ENCODE measurements at regions not wholly inside any gene's neighbourhood (a gene's known extent, or its start where the extent isn't known, plus 50 kb on each side); places are given as distances from the start of the nearest gene placed in this dataset.

GRCh38 chr5:163596608-163597315, 91.3 kb downstream of the MAT2B start:
- Mint-ChIP-seq H3K9me3 (ENCODE audit: low read depth) (peaks cover 2% of the 10 kb centered on the region), H3K4me3 (ENCODE audit: low read depth) (no peak overlapping the region), H3K36me3 (ENCODE audit: insufficient read depth) (no peaks in the 10 kb centered on the region), H3K27me3 (peaks cover 4% of the 10 kb centered on the region), H3K4me1 (ENCODE audit: low read depth) (no peaks in the 10 kb centered on the region), H3K27ac (no peak overlapping the region)
- no peak for DNase-seq (ENCODE audit: low spot score, unreplicated experiment)
- TF ChIP-seq CTCF (IDR thresholded peaks at IDR 0.05; ENCODE audit: unreplicated experiment): no peak

GRCh38 chr5:163604013-163604412, 98.6 kb downstream of the MAT2B start:
- Mint-ChIP-seq H3K4me3 (ENCODE audit: low read depth) (no peak overlapping the region), H3K9me3 (ENCODE audit: low read depth) (no peaks in the 10 kb centered on the region), H3K27ac (no peak overlapping the region), H3K36me3 (ENCODE audit: insufficient read depth) (no peaks in the 10 kb centered on the region), H3K4me1 (ENCODE audit: low read depth) (peaks cover 23% of the 10 kb centered on the region), H3K27me3 (no peaks in the 10 kb centered on the region)
- TF ChIP-seq CTCF (IDR thresholded peaks at IDR 0.05; ENCODE audit: unreplicated experiment): no peak
- no peak for DNase-seq (ENCODE audit: low spot score, unreplicated experiment)

GRCh38 chr5:163607256-163607655, 101.8 kb downstream of the MAT2B start:
- H3K27me3 Mint-ChIP-seq: no peaks in the 10 kb centered on the region
- H3K9me3 Mint-ChIP-seq (ENCODE audit: low read depth): no peaks in the 10 kb centered on the region
- H3K4me3 Mint-ChIP-seq (ENCODE audit: low read depth): no peak overlapping the region
- TF ChIP-seq CTCF (IDR thresholded peaks at IDR 0.05; ENCODE audit: unreplicated experiment): no peak
- H3K27ac Mint-ChIP-seq: no peak overlapping the region
- peaks cover 27% of the 10 kb centered on the region for H3K4me1 Mint-ChIP-seq (ENCODE audit: low read depth)
- H3K36me3 Mint-ChIP-seq (ENCODE audit: insufficient read depth): no peaks in the 10 kb centered on the region
- no peak for DNase-seq (ENCODE audit: low spot score, unreplicated experiment)

GRCh38 chr5:163608621-163609020, 103.2 kb downstream of the MAT2B start:
- Mint-ChIP-seq H3K36me3 (ENCODE audit: insufficient read depth) (no peaks in the 10 kb centered on the region), H3K27me3 (no peaks in the 10 kb centered on the region), H3K4me1 (ENCODE audit: low read depth) (peaks cover 27% of the 10 kb centered on the region), H3K4me3 (ENCODE audit: low read depth) (no peak overlapping the region), H3K9me3 (ENCODE audit: low read depth) (no peaks in the 10 kb centered on the region), H3K27ac (no peak overlapping the region)
- no peak for TF ChIP-seq CTCF (IDR thresholded peaks at IDR 0.05; ENCODE audit: unreplicated experiment)
- no peak for DNase-seq (ENCODE audit: low spot score, unreplicated experiment)

GRCh38 chr5:163609910-163610309, 104.5 kb downstream of the MAT2B start:
- DNase-seq (ENCODE audit: low spot score, unreplicated experiment): no peak
- no peak overlapping the region for H3K27ac Mint-ChIP-seq
- no peak overlapping the region for H3K4me3 Mint-ChIP-seq (ENCODE audit: low read depth)
- peaks cover 27% of the 10 kb centered on the region for H3K4me1 Mint-ChIP-seq (ENCODE audit: low read depth)
- H3K36me3 Mint-ChIP-seq (ENCODE audit: insufficient read depth): no peaks in the 10 kb centered on the region
- no peak for TF ChIP-seq CTCF (IDR thresholded peaks at IDR 0.05; ENCODE audit: unreplicated experiment)
- no peaks in the 10 kb centered on the region for H3K9me3 Mint-ChIP-seq (ENCODE audit: low read depth)
- H3K27me3 Mint-ChIP-seq: peaks cover 3% of the 10 kb centered on the region
